ENCODE measurements at regions not wholly inside any gene's neighbourhood (a gene's known extent, or its start where the extent isn't known, plus 50 kb on each side); places are given as distances from the start of the nearest gene placed in this dataset.
"Not testable (repeated sequence)": the region's sequence is repeated elsewhere in the genome, so short reads cannot be mapped to it uniquely, and the experiment has no call there.

DNA sequence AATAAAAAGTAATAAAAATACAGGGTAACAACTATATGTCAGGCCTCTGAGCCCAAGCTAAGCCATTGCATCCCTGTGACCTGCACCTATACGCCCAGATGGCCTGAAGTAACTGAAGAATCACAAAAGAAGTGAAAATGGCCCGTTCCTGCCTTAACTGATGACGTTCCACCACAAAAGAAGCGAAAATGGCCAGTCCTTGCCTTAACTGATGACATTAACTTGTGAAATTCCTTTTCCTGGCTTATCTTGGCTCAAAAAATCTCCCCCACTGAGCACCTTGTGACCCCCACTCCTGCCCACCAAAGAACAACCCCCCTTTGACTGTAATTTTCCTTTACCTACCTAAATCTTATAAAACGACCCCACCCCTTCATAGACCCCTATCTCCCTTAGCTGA lies 963.8 kb downstream of the FAM181B start:
- not testable (repeated sequence) for DNase-seq (ENCODE audit: low read depth)

DNA sequence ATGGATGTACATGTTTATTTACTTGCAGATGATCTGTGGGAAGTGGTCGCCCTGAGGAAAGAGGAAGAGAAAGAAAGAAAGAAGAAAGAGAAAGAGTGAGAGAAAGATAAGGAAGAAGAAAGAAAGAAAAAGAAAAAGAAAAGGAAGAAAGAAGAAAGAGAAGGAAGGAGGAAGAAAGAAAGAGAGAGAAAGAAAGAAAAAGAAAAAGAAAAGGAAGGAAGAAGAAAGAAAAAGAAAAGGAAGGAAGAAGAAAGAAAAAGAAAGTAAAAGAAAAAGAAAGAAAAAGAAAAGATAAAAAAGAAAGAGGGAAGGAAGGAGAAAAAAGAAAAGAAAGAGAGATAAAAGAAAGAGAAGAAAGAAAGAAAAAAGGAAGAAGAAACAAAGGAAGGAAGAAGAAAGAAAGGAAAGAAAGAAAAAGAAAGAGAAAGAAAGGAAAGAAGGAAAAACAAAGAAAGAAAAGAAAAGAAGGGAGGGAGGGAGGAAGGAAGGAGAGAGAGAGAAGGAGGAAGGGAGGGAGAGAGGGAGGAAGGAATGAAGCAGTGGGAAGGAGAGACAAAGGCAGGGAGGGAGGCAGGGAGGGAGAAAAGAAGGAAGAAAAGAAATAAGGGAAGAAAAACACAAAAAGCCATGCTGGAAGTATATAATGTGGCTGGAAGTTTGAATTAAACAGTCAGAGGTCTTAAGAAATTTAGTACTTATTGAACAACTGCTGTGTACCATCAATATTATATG lies 976.6 kb downstream of the FAM181B start:
- DNase-seq (ENCODE audit: low read depth), result no peak

DNA sequence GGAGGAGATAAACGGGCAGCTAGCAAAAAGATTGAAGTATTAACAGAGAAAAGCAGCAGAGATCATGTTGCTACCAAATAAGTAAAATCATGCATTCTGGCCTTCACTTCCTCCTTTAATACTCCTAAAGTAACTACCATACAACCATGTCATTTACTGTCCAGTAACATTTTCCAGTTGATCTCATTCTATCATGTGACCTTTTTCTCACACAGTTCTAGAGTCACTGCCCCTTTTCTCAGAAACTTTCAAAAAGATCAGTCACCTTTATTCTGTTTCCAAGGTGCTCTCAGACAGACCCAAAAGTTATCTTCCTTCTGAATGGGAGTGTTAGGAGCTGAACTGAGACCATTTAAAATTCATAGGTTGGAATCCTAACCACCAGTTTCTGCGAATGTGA lies 984.4 kb downstream of the FAM181B start:
- no peak for DNase-seq (ENCODE audit: low read depth)

DNA sequence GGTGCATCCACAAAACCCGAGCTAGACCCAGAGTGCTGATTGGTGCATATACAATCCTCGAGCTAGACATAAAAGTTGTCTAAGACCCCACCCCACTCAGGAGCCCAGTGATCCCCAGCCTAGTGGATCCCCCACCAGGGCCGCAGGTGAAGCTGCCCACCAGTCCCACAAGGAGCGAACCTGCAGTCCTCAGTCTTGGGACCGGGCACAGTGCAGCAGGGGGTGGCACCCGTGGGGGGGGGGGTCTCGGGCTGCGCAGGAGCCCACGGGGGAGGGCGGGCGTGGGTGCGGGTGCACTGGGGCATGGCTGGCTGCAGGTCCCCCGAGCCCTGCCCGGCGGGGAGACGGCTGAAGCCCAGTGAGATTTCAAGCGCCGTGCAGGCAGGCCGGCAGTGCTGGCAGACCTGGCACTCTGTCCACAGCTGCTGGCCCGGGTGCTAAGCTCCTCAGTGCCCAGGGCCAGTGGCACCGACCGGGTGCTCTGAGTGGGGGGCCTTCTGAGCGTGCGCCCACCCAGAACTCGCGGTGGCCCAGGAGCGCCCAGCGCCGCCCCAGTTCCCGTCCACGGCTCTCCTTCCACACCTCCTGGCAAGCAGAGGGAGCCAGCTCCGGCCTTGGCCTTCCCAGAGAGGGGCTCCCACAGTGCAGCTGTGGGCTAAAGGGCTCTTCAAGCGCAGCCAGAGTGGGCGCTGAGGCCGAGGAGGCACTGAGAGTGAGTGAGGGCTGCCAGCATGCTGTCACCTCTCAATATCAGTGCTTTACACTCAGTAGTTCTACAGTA lies 989.1 kb downstream of the FAM181B start:
- DNase-seq (ENCODE audit: low read depth), result no peak

DNA sequence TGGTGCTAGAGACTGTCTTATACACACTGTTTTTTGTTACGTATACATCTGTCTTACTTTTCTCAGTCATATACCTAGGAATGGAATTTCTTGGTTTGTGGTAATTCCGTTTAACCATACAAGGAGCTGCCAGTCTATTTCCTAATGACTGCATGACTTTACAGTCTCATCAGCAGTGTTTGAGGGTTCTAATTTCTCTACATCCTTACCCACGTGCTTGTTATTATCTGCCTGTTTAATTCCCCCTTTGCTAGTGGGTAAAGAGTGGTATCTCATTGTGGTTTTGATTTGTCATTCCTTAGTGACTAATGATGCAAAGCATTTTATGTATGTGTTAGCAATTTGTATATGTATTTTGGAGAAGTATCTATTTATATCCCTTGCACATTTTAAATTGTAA lies 1008.0 kb downstream of the FAM181B start:
- DNase-seq (ENCODE audit: low read depth), result no peak

DNA sequence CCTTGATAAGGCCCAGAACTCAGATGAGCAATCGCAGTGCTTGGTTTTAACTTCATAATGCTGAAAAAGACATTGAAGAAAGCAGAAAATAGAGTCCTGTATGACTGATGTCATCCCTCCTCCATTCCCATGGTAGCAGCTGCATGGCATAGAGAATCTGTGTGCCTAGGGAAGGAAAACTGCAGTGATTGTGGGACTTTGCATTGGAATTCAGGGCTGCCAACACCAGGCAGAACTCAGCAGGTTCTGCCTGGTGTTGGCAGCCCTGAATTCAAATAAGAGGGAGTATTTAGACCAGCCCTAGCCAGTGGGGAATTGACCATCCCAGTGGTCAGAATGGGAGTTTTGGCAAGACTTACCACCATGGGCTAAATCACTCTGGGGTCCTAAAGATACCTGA lies 1016.0 kb downstream of the FAM181B start:
- no peak for DNase-seq (ENCODE audit: low read depth)

DNA sequence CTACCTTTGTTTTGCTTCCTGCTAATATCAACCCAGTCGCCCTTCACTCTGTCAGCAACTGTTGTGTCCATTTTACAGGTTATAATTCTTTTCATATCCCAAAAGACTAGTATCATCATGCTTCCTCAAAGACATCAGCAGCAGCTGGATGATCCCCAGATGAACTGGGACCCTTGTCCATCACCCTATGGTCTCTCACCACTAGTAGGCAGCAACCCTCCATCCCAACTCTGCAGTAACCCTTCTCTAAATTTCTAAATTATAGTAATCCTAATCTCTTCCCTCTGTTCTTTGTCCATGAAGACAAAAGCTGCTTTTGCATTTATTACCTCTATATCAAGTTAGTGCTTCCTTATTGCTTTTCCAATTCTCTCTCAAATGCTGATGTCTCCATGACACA lies 1025.8 kb downstream of the FAM181B start:
- DNase-seq (ENCODE audit: low read depth), result no peak

DNA sequence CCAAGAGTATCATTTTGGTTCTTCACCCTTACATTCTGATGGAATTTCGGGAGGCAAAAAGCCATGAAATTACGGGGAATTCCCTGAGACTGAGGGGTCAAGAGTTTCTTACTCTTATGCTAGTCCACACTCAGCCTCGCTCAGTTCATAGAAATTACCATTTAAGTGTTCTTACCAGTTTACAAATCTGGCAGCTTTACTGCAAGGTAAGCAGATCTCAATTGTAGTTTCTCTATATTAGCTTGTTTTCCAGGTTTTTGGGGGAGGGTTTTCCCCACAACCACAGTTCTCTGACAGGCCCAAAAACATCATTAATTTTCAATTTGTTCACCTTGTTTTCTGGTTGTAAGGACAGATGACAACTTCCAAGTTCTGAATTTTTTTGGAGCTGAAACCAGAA lies 1028.4 kb downstream of the FAM181B start:
- no peak for DNase-seq (ENCODE audit: low read depth)

DNA sequence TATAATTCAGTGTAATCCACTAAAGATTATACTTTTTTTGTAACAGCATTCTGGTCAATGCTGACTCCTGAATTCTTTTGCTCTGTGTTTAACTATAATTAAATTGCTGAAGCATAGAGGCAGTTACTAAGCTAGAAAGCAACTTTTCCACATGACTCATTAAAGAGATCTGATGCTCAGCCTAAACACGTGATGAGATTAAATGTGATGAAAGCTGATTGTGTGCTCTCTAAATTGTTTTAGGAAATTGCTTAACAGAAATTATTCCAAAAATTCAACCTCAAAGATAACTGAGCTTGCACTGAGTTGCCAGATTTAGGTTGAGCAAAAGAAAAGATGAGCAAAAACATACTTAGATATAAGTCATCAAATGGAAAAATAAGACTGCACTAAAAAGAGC lies 1033.6 kb downstream of the FAM181B start:
- no peak for DNase-seq (ENCODE audit: low read depth)

DNA sequence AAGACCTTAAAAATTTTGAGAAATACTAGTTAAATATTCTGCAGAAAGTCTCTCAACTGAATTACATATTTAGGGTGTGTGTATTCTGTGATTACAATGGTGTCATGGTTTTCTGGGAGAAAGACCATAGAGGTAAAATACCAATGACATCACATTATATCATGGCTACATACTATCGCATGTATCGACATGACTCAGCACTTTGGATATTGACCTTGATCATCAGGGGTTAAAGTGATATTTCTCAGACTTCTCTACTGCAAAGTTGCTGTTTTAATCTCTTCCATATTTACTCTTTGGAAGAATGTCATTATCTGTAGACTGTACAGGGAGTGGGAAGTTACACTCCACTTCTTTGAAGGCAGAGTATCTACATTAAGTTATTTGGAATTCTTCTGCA lies 1046.6 kb downstream of the FAM181B start:
- no peak for DNase-seq (ENCODE audit: low read depth)

DNA sequence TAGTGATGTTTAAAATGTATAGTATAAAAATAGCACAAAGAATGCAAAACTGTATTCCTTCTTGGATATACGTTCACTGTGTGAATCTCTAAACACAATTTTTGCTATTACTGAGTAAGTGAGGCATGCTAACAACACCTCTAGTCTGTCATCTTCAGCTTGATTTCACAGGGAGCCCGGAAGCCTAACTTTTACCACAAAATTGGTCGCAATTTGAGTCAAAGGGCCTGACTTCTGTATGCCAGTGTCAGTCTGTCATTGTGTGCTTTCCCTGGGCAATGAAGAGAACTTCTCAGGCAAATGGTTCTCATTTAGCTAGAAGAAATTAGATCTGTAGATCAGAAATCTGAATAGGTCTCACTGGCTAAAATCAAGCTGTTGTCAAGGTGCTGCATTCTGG lies 1059.5 kb downstream of the FAM181B start:
- no peak for DNase-seq (ENCODE audit: low read depth)

DNA sequence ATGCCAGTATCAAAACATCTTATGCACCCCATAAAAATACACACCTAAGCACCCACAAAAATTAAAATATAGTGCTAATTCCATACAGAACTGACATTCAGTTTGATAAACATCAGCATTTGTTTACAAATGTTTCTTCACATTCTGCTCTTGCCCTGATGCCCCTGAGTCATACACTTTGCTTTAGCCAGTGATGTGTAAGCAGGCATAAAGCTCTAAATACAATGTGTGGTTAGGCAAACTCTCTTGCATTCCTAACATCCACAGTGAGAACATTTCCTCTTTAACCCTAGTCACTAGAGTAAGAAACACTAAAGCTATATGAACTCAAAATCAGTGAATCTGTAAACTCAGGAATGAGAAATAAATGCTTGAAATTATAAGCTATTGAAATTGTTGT lies 1060.7 kb downstream of the FAM181B start:
- no peak for DNase-seq (ENCODE audit: low read depth)

DNA sequence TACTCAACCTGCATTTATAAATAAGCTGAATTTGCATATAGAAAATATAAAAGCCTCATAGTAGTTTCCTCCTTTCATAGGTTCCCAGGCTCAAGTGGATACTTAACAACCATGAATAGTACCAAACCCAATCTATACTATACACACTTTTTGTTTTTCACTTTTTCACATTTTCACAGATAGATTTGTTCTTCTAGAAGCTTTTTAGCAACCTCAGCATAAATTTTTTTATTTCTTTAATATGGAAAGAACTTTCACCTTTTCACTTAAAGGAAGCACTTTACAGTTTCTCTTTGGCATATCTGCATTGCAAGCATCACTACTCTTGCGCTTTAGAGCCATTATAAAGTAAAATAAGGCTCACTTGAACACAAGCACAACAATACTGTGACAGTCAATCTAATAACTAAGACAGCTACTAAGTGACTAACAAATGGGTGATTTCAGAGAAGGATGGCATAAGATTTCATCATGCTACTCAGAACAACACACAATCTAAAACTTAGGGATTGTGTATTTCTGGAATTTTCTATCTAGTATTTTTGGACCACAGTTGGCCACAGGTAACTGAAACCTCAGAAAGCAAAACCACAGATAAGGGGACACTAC lies 1063.6 kb downstream of the FAM181B start:
- no peak for DNase-seq (ENCODE audit: low read depth)

DNA sequence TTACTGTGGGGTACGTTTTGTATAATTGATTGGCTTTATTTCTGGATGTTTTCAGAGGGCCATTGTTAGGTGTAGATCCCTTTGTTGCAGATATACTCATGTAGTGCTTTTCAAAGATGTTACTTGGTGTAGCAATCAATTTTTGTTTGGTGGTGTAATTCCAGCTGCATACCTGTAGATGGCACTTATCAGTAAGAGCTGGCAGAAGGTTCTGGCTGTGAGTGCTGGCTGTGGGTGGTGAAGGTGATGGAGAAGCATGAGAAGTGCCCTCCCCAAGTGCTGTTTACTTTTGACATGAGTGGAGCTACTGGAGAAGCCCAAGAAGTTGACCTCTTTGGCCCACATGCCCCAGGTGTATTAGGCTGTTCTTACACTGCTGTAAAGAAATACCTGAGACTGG lies 1074.9 kb downstream of the FAM181B start:
- DNase-seq (ENCODE audit: low read depth), result no peak

DNA sequence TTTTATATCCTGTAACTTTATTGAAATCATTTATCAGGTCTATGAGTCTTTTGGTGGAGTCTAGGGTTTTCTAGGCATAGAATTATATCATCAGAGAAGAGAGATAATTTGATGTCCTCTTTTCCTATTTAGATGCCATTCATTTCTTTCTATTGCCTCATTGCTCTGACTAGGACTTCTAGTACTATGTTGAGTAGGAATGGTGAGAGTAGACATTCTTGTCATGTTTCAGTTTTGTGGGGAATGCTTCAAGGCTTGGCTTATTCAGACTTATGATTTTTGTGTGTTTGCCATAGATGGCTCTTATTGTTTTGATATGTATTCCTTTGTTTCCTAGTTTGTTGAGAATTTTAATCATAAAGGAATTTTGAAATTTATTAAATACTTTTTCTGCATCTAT lies 1078.3 kb downstream of the FAM181B start:
- DNase-seq (ENCODE audit: low read depth), result no peak

DNA sequence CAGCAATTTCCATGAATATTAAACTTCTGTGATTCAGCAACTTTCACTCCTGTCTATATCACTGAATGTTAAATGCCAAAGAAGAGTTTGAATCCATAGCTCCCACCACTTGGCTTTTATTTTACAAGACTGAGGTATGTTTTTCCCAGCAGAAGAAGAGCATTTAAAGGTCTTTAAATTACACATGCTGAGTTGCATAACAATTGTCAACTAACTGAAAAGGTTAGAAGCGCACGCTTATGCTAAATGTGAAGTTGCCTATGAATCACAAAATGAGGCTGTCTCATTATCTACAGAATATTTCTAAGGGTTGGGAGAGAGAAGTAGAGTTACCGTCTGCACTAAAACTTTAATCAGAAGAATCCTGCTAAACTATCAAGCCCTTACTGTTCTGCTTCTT lies 1086.3 kb downstream of the FAM181B start:
- DNase-seq (ENCODE audit: low read depth), result no peak

DNA sequence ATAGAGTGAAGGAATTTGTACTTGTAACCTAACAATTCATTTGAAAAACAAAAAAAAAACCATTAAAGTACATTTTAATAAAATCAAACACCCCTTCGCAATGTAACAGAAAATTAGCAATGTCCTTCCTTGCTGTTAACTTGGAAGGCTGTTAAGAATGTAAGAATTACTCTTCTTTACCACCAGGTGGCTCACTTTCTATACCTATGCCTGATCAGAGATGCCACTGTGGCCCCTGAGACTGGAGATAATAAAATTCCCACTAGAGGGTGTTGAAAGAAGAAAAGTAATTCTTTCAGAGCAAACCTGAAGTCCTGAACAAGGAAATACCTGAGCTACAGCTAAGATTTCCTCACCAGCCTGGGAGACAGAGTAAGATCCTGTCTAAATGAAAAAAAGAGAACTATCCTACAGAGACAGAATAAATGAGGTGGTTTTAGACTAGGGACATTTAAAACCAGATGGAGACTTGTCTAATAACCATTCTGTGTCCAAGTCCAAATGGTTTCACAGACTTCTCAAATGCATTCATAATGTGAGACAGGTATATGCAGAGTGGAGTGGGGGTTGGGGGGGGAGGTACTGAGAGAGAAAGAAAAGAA lies 1089.3 kb downstream of the FAM181B start:
- no peak for DNase-seq (ENCODE audit: low read depth)

DNA sequence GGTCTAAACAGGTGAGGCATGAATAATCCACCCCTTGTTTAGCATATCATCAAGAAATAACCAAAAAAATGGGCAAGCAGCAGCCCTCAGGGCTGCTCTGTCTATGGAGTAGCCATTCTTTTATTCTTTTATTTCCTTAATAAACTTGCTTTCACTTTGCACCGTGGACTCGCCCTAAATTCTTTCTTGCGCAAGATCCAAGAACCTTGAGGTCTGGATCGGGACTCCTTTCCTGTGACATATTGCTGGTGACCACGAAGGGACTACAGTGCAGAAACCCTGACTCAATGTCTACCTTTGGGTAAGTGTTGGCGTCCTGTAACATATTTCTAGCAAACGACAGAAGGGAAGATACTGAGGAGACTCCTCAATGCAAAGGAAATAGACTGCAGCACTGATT lies 1099.2 kb downstream of the FAM181B start:
- no peak for DNase-seq (ENCODE audit: low read depth)

DNA sequence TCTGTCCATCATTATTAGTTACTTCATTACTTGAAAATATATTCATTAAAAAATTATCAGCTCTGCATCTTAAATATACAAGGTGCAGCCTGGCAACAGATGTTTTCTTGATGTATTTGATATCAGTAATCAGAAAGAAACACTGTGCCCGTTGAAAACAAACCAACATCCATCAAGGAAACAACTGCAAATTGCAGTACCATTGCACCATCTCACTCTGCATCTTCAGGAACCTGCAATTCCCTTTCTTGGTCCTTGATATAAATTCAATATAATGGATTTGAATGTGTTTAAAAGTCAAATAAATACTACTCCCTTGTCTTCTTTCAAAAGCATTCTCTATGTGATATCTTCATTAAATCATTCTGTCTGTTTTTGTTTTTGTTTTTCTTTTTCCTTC lies 1131.2 kb downstream of the FAM181B start:
- no peak for DNase-seq (ENCODE audit: low read depth)

DNA sequence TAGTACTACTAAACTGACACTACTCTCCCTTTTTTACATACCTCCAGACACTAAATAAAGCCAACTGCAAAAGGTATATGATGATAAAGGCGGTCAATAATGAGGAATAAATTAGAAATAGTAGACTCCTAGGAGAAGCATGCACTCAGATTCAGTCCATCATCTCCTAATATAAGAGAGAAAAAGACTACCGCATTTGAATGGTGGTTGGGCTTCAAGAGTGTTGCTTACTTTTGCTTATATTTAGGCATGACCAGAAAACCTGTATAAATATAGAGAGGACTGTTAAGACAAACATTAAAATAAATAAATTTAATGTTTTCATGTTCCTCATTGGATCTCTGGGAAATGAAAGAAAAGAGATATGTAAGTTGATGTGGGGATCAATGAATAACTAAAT lies 1137.0 kb downstream of the FAM181B start:
- DNase-seq (ENCODE audit: low read depth), result no peak

DNA sequence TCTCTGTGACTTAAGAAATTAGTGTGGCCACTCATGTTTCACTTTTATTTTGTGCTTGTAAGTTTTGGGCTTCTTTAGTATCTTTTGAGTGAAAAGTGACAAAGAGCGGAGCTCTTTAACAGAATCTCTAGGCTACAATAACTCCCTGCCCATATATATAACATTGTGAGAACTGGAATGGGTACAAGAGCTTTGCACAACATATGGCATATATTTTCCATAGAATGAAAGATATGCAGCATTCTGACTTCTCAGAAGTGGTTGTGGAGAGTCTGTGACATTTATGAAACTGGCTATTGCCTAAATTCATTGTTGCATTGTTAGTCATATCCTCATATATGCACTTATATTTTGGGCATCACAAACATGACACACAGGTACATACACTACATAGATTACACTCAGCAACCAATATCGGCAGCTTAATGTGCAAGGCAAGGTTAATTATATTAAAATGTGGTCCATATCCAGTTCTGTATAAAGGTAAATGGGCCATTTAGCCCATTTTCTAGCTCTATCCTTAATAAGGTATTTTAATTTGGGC lies 1148.2 kb downstream of the FAM181B start:
- DNase-seq (ENCODE audit: low read depth), result no peak

DNA sequence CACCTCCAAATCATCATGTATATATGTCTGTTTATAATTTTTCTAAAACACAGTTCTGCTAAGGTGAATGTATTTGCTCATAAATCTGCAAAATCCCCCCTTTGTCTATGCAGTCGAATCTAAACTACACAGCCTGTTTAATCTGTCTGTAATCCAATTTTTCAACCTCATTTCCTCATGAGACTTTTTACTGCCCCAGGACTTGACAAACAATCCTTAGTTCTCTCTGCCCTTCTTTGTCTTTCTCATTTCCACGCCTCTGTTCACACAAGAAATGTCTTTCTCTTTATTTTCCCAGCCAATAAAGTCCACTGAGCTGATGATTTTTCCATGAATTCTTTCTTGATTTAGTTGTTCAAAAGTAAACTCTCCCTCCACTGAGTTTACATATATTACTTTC lies 1154.3 kb downstream of the FAM181B start:
- no peak for DNase-seq (ENCODE audit: low read depth)
